Astrocyte (in vitro differentiated cells and primary cell): ENCODE measurements at regions not wholly inside any gene's neighbourhood (a gene's known extent, or its start where the extent isn't known, plus 50 kb on each side); places are given as distances from the start of the nearest gene placed in this dataset.

ENCODE experiments used
- EZH2 ChIP-seq: IDR thresholded peaks from 2 replicates; pipeline ENCODE4 v1.6.1; 2012; ENCODE audit warnings: mild to moderate bottlenecking, low read length, inconsistent platforms; ENCODE audit not compliant: insufficient read depth
- TF ChIP-seq, protein P1 (sequence below): IDR thresholded peaks from 2 replicates; pipeline ENCODE4 v1.5.1; 2011; ENCODE audit warnings: low read depth, mild to moderate bottlenecking, inconsistent platforms, low read length, moderate library complexity; ENCODE audit not compliant: insufficient read depth

DNA sequence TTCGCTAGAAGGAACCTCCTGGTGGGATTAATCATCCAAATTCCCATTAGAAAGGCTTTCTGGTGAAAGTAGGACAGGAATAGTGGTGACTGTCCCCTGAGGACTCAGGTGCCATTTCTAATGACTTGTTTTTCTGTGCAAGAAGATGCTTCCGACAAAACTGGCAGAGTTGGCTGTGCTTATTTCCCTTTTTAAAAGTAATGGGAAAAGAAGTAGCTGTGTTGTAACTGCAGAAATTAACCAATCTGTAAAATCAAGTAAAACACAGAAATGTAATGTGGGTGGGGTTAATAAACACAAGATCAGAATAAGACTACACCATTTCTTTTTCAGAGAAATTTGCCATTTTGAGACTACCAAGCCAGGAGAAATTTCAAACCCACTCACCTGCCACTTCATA lies 55.0 kb upstream of the FAM9B start:
- no peak for TF ChIP-seq EZH2
- TF ChIP-seq, protein P1, sequence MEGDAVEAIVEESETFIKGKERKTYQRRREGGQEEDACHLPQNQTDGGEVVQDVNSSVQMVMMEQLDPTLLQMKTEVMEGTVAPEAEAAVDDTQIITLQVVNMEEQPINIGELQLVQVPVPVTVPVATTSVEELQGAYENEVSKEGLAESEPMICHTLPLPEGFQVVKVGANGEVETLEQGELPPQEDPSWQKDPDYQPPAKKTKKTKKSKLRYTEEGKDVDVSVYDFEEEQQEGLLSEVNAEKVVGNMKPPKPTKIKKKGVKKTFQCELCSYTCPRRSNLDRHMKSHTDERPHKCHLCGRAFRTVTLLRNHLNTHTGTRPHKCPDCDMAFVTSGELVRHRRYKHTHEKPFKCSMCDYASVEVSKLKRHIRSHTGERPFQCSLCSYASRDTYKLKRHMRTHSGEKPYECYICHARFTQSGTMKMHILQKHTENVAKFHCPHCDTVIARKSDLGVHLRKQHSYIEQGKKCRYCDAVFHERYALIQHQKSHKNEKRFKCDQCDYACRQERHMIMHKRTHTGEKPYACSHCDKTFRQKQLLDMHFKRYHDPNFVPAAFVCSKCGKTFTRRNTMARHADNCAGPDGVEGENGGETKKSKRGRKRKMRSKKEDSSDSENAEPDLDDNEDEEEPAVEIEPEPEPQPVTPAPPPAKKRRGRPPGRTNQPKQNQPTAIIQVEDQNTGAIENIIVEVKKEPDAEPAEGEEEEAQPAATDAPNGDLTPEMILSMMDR = no peak
